B cell (primary cell): ENCODE measurements at regions not wholly inside any gene's neighbourhood (a gene's known extent, or its start where the extent isn't known, plus 50 kb on each side); places are given as distances from the start of the nearest gene placed in this dataset.

Experiments
- CTCF ChIP-seq: fragments of 200-600 bp; IDR thresholded peaks from one replicate; pipeline ENCODE4 v1.8.0; 2022; ENCODE audit warnings: antibody characterized with exemption, mild to moderate bottlenecking
- EZH2 ChIP-seq: IDR thresholded peaks from 2 replicates; pipeline ENCODE4 v1.6.1; 2012; ENCODE audit warnings: borderline replicate concordance, low read depth, mild to moderate bottlenecking, moderate library complexity, low read length; ENCODE audit not compliant: insufficient read depth, poor library complexity, severe bottlenecking

GRCh38 chr11:116502641-116503061 is 270.1 kb downstream of the BUD13 start:
- TF ChIP-seq CTCF (no peak), EZH2 (no peak)
